ENCODE measurements at regions not wholly inside any gene's neighbourhood (a gene's known extent, or its start where the extent isn't known, plus 50 kb on each side); places are given as distances from the start of the nearest gene placed in this dataset.

GRCh38 chr11:23143022-23143421, 282.7 kb upstream of the CCDC179 start:
- DNase-seq (ENCODE audit: extremely low read depth, low read depth), result no peak
- TF ChIP-seq, protein P1, sequence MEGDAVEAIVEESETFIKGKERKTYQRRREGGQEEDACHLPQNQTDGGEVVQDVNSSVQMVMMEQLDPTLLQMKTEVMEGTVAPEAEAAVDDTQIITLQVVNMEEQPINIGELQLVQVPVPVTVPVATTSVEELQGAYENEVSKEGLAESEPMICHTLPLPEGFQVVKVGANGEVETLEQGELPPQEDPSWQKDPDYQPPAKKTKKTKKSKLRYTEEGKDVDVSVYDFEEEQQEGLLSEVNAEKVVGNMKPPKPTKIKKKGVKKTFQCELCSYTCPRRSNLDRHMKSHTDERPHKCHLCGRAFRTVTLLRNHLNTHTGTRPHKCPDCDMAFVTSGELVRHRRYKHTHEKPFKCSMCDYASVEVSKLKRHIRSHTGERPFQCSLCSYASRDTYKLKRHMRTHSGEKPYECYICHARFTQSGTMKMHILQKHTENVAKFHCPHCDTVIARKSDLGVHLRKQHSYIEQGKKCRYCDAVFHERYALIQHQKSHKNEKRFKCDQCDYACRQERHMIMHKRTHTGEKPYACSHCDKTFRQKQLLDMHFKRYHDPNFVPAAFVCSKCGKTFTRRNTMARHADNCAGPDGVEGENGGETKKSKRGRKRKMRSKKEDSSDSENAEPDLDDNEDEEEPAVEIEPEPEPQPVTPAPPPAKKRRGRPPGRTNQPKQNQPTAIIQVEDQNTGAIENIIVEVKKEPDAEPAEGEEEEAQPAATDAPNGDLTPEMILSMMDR (IDR thresholded peaks at IDR 0.05; ENCODE audit: low read depth, low read length, missing control alignments), result no peak
- H3K4me3 ChIP-seq (replicated peaks; ENCODE audit: low read depth, low read length), result no peak overlapping the region

DNA sequence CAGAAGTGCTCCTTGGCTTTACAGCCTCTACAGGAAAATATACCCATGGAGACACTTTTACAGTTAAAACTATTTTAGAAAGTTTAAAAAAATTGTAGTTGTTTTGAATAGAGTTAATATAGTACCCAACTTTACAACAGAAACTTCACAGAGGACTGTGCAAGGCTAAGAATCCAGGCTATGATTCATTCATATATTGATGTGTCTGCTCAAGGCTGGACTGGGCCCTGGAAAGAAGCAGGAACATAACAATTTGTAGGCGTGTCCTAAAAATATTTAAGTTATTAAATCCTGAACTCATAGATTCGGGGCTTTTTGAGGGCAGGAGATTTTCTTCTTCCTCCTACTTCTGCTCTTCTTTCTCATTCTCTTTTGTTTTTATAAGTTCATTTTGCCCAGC, 291.5 kb upstream of the CCDC179 start:
- H3K4me3 ChIP-seq (replicated peaks; ENCODE audit: low read depth, low read length), result no peak overlapping the region
- DNase-seq (ENCODE audit: extremely low read depth, low read depth), result no peak
- TF ChIP-seq, protein P1 (IDR thresholded peaks at IDR 0.05; ENCODE audit: low read depth, low read length, missing control alignments), result no peak

DNA sequence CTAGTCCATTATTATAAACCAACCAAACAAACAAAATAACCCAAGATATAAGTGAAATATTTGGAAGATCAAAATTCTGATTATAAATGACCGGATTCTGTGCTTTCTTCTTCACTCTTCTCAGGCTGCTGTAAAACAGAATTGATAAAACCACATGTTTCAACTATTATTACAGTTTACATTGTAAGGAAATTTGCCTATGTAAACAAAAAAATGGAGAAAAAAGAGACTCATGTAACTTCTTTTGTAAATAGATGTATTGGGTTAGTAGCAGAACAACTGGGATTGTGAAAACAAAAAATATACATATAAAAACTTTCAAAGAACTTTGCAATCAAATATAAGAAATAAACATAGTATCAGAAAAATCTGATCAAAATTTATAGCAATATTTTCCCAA, 295.2 kb upstream of the CCDC179 start:
- TF ChIP-seq, protein P1 (IDR thresholded peaks at IDR 0.05; ENCODE audit: low read depth, low read length, missing control alignments), result no peak
- H3K4me3 ChIP-seq (replicated peaks; ENCODE audit: low read depth, low read length), result no peak overlapping the region
- no peak for DNase-seq (ENCODE audit: extremely low read depth, low read depth)

GRCh38 chr11:23164022-23164421, 303.7 kb upstream of the CCDC179 start:
- DNase-seq (ENCODE audit: extremely low read depth, low read depth), result no peak
- no peak overlapping the region for H3K4me3 ChIP-seq (replicated peaks; ENCODE audit: low read depth, low read length)
- TF ChIP-seq, protein P1 (IDR thresholded peaks at IDR 0.05; ENCODE audit: low read depth, low read length, missing control alignments), result no peak

- DNase-seq (ENCODE audit: extremely low read depth, low read depth), result no peak
- H3K4me3 ChIP-seq (replicated peaks; ENCODE audit: low read depth, low read length), result no peak overlapping the region
- TF ChIP-seq, protein P1 (IDR thresholded peaks at IDR 0.05; ENCODE audit: low read depth, low read length, missing control alignments), result no peak
Observed at GRCh38 chr11:23166376-23166775, 306.1 kb upstream of the CCDC179 start.

DNA sequence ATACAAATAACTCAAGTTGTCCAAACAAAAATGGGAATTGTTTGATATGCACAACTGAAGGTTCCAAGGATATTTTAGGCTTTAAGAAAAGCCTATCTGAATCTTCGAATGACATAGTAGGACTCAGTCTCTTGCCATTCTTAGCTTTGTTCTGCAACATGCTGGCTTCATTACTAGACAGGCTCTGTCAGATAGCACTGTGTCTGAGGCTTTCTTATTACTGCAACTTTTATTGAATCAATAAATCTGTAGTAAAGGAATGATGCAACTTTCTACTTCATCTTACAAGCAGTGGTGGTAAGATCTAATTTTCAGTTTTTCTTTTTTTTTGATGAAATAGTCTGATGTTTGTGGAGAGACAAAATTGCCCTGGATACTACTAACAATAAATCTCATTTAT, 319.3 kb upstream of the CCDC179 start:
- TF ChIP-seq, protein P1 (IDR thresholded peaks at IDR 0.05; ENCODE audit: low read depth, low read length, missing control alignments), result no peak
- no peak for DNase-seq (ENCODE audit: extremely low read depth, low read depth)
- no peak overlapping the region for H3K4me3 ChIP-seq (replicated peaks; ENCODE audit: low read depth, low read length)

Data from HFF-Myc (cell line).